GM18867 (cell line): ENCODE measurements at regions not wholly inside any gene's neighbourhood (a gene's known extent, or its start where the extent isn't known, plus 50 kb on each side); places are given as distances from the start of the nearest gene placed in this dataset.

ENCODE experiments used
- ATAC-seq: cut with Tn5 transposase; IDR thresholded peaks from one replicate; pipeline ENCODE4 v1.9.1; 2021; ENCODE audit warnings: mild to moderate bottlenecking, moderate library complexity; ENCODE audit not compliant: unreplicated experiment

- ATAC-seq: no peak
These were observed 410.7 kb upstream of the DSEL start for GRCh38 chr18:67926929-67927864.

DNA sequence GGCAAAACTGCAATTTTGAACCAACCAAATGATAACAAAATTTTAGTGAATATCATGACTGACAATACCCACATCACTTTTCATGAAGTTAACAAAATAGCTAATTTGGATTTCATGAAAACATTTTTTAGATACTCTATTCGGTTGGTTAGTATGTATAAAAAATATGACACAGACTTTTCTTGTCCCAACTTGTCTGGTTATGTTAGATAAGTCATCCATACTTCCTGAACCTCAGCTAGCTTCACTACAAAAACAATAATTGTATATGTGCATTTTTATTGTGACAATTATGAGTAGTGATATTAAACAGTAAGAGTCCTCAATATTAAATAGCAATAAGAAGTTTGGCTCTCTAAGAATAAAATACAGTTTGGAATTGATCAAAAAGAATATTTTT, 408.1 kb upstream of the DSEL start:
- ATAC-seq: no peak

DNA sequence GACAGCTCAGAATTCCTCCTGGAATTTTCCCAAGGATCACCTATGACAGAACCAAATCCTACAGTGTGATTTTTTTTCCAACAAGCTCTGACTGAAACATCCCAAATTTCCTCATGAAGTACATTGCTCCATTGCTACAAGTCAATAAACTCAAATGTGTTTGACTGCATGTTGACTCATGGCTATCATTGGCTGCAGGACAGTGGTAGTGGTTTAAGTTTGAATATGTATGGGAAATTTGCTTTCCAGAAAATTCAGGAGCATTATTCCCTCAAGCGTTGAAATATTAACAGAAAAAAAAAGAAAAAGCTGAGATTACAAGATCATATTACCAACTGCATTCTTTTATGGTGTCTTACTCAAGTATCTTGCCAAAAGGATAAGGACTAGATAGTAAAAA, 402.8 kb upstream of the DSEL start:
- ATAC-seq: no peak

- ATAC-seq: no peak
These were observed 399.6 kb upstream of the DSEL start for GRCh38 chr18:67916097-67916496.

GRCh38 chr18:67913040-67913439, 396.5 kb upstream of the DSEL start:
- no peak for ATAC-seq

DNA sequence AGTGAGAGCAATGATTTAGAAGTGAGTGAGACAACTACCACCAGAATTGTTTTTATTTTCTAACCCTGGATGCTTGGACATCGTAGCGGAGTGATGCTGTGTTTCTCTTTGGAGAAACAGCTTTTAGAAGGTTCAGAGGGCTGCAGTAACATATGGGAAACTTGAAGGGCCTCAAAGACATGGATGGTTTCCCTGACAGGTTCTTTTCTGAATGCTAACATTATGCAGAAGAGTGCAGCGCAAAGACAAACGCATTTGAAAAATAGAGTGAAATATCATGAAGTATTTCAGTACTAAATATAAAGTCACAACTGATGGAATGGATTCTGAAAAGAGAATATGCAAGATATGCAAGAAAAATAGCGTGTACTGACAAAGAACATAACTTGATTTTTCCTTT, 385.1 kb upstream of the DSEL start:
- no peak for ATAC-seq

DNA sequence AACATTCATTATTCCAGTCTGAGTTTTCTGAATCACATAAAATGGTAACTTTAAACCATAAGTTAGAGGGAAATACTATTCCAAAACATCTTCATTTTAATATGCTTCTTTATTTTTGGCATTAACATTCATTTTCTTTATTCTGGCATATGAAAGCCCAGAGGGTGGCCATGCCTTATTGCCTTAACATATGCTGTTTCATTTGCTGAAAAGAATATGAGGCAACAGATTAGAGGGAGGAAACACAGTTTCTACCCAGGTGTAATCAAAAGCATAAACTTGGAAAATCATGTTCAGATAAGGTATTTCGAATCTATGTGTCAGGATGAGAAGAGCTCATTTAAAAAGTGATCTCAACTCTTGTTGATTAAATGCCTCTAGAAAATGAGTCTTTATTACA, 379.9 kb upstream of the DSEL start:
- ATAC-seq: no peak

- ATAC-seq: no peak
These were observed 377.4 kb upstream of the DSEL start for GRCh38 chr18:67893916-67894315.

DNA sequence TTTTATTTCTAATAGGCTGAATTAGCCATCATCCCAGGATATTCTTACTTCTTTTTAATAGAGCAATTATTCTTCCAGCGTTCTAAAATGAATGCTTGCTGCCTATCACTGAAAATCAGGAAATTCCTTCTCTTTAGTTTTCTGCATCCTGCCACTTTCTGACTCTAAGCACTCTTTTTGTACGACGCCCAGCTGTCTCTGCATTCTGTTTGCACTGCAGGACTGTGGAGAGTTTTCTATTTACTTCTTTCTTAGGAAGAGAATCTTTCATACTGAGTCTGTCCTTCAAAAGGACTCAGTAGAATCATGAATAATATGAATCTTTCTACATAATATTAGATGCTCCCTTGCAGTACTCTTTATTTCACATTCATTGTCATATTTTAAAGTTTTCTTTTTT, 360.4 kb upstream of the DSEL start:
- ATAC-seq: no peak

DNA sequence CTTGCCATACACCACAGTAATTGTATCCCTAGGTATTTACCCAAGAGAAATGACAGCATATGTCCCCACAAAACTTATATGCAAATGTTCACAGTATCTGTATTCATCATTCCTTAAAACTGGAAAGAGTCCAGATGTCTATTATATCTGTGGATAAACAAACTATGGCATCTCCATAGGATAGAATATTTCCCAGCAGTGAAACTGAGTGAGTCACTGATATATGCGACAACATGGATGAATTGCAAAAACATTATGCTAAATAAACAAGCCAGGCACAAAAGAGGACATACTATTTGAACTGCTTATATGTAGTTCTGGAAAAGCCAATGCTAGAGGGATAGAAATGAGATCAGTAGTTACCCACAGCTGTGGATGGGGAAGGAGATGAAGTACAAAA, 359.4 kb upstream of the DSEL start:
- no peak for ATAC-seq

DNA sequence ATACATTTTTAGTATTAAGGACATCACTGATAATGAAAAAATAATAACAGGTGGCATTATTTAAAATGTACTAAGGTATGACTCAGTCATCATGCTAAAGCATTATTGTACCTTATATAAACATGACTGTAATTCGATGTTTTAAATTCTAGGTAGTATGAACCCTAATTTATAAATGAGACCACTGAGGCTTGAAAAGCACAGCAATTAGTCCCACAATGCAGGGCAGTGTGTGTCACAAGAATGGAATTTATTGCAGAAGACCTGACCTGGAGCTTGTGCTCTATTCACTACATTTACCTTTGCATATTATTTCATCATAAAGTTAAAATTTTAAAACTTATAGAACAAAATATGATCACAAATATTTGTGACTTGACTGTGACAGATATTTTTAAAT, 358.5 kb upstream of the DSEL start:
- no peak for ATAC-seq

GRCh38 chr18:67865400-67865799, 348.9 kb upstream of the DSEL start:
- ATAC-seq: no peak

DNA sequence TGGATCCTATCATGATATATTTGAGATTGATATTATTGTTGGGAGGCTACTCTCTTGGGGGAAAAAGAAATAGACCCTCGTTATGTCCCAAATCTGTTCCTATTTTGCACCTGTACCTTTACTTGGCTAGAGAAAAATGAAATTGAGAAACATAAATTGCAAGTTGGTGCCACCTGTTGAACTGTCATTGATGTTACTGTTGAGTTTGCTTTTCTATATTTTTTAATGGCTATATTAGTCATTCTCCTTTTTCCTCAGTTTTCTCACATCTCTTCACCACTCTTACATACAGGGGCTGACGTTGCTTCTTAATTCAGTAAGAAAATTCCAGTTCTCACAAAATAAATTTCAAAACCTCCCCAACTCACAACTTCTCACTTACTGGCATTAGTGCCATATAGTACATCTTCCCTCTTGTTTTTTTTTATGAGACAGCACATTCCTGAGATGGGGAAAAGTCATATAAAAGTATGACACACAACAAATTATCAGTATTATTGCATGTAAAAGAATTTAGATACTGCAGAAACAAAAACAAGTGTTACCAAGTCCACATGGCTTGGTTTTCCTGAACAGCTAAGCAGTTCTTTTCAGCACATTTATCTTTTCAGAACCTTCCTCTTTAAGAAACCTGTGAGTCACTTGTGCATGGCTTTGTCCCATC, 348.3 kb upstream of the DSEL start:
- no peak for ATAC-seq

DNA sequence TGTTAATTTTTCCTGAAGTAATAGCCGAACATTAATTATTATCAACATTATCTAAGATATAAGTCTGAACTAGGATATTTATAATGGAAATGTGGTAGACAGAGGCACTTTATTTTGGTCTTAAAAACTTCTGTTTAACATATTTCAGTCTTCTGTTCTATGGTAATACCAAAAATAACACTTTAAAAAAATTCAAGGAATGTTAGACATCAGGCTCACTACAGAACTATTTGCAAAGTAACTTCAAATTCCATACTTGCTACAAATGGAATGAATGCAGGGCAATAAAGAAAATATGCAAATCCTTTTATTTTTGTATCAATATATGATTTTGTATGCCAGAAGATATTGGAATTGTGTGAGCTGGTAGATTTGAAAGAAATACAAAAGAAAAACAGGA, 345.5 kb upstream of the DSEL start:
- ATAC-seq: no peak

GRCh38 chr18:67854340-67854739, 337.8 kb upstream of the DSEL start:
- no peak for ATAC-seq

DNA sequence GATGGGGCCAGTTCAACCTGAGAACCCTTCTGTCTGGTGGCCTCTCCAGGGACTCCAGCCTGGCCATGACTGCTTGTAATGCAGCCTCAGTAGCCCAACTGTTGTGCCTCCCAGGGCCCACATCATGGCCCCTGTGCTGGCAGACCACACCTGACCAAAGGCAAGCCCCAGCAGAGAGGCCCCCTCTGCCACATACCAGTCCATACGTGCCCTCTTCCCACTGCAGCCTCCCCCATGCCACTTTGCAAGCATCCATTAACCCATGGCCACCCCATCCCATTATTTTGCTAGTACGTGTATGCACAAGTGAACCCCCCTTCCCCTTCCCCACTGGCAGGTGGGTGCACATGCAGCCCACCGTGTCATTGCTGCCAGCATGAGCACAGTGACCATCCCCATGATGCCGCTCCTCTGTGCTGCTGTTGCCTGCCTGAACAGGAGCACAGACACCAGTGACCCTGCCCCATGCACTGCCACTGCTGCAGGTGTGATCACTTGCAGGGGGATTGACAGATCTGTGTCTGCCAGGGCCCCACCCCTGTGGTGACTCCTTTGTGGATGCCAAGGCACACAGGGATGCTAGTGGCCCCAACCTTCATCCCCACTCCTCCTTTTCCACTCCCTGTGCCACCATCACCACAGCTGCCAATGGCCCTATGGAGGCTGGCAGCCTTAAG, 330.0 kb upstream of the DSEL start:
- no peak for ATAC-seq

- ATAC-seq: no peak
These were observed 328.5 kb upstream of the DSEL start for GRCh38 chr18:67845035-67845434.

DNA sequence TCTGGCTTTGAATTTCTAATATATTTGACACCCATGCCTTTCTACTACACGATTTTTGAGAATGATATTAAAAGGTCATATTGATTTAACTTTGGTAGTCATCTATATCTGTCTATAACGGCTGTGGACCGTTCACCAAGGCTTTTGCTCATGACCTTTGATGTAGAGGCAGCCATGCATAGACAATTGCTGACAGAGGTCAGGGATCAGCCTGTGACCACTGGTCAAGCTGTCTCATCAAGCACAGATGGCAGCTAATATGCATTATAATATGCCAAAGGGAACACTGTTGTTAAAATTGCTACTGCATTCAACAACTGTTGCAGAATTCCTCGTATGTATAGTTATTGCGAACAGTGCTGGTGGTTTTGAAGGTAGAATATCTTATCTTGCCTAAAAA, 323.9 kb upstream of the DSEL start:
- no peak for ATAC-seq

GRCh38 chr18:67818432-67818831, 301.9 kb upstream of the DSEL start:
- no peak for ATAC-seq

DNA sequence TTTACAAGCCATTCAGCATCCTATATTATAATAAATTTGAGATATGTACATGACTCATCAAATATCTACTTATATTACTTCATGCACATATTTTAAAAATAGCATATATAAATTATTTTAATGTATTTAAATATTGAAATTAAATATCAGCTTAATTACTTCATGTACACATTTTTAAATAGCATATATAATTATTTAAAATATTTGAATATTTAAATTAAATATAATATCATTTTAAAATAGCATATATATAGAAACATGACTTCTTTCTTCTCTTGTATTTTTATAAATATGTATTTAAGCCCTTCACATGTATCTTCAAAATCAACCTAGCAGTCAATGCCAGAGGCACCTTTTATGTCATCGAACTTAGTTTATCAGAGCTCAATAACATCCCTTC, 298.8 kb upstream of the DSEL start:
- ATAC-seq: no peak

GRCh38 chr18:67813380-67814028, 297.0 kb upstream of the DSEL start:
- no peak for ATAC-seq
